Suprapubic skin (tissue), 4 donors: ENCODE measurements at regions not wholly inside any gene's neighbourhood (a gene's known extent, or its start where the extent isn't known, plus 50 kb on each side); places are given as distances from the start of the nearest gene placed in this dataset.

Experiments used
- CTCF ChIP-seq, 2 donors: fragments of 200-600 bp in 1 of 2; fragments of 450-650 bp in 1 of 2; sonication (generic) in 1 of 2; IDR thresholded peaks; one replicate each; pipeline ENCODE4 v1.5.1; 2016 to 2019; ENCODE audit warnings: antibody characterized with exemption in 2 of 2, mild to moderate bottlenecking in 1 of 2, moderate library complexity in 1 of 2
- POLR2A ChIP-seq, 2 donors: fragments of 450-650 bp; IDR thresholded peaks; one replicate each; pipeline ENCODE4 v1.6.1; 2017; ENCODE audit warnings: antibody characterized with exemption in 2 of 2, mild to moderate bottlenecking in 2 of 2, moderate library complexity in 2 of 2
- POLR2AphosphoS5 ChIP-seq, 3 donors: sonication (generic); formaldehyde crosslinking; IDR thresholded peaks; one replicate each; pipeline ENCODE4 v1.6.1; 2017; ENCODE audit warnings: antibody characterized with exemption in 3 of 3

GRCh38 chr12:67096533-67097318 lies 172.4 kb upstream of the CAND1 start:
- TF ChIP-seq CTCF (IDR thresholded peaks at IDR 0.05) (no peak), POLR2AphosphoS5 (IDR thresholded peaks at IDR 0.05) (peak in 1 of 3 donors; percentile 27), POLR2A (IDR thresholded peaks at IDR 0.05) (no peak)
